ENCODE measurements at regions not wholly inside any gene's neighbourhood (a gene's known extent, or its start where the extent isn't known, plus 50 kb on each side); places are given as distances from the start of the nearest gene placed in this dataset.
A peak's percentile ranks its signal among the peaks of the same experiment; 100 is the strongest.

GRCh38 chr19:30154410-30154809, 212.4 kb downstream of the URI1 start:
- Histone ChIP-seq H3K4me3 (no peak overlapping the region), H3K4me1 (peaks cover 7% of the 10 kb centered on the region; the same call in 1 of the 3 replicates), H3K9me3 (no peaks in the 10 kb centered on the region), H3K4me2 (no peak overlapping the region), H3K27ac (no peak overlapping the region)
- no peak for ATAC-seq
- no peak for DNase-seq (ENCODE audit: low read depth in 1 of 2, low spot score in 1 of 2)
- peak; percentile 89 for FAIRE-seq
- POLR2A ChIA-PET = interaction anchor here (0.7 kb wide), 1 partner anchor 55 kb away, joined by 11 read pairs; no protein-coding TSS in a partner anchor
- no peak for TF ChIP-seq EHMT2 (IDR thresholded peaks at IDR 0.05; ENCODE audit: low read depth)
- no peak for TF ChIP-seq KDM5A (IDR thresholded peaks at IDR 0.05)
- no peak for TF ChIP-seq RAD21 (conservative IDR thresholded peaks at IDR 0.05 in 1 of 2, IDR thresholded peaks at IDR 0.05 in 1 of 2)
- TF ChIP-seq RNF2 (IDR thresholded peaks at IDR 0.05; ENCODE audit: borderline replicate concordance, low read depth) = no peak
- no peak for TF ChIP-seq SMC3 (IDR thresholded peaks at IDR 0.05)
- TF ChIP-seq ZC3H11A (IDR thresholded peaks at IDR 0.05) = no peak
- TF ChIP-seq CEBPB (IDR thresholded peaks at IDR 0.05) = no peak
- TF ChIP-seq HOXB13 (CRISPR knock-in tag; IDR thresholded peaks at IDR 0.05; ENCODE audit: low read depth) = no peak
- no peak for TF ChIP-seq ATOH8 (CRISPR knock-in tag; IDR thresholded peaks at IDR 0.05; ENCODE audit: low read depth)
- TF ChIP-seq E2F6 (IDR thresholded peaks at IDR 0.05; ENCODE audit: borderline replicate concordance, low read depth) = no peak
- no peak for TF ChIP-seq RFX5 (IDR thresholded peaks at IDR 0.05)
- 57% methylated on average over 8 of the region's 8 CpGs for WGBS (ENCODE audit: missing lambda C conversion rate)
- CTCF ChIA-PET = interaction anchor here (0.6 to 1.4 kb wide), 6 partner anchors 8 to 529 kb away, joined by 3 read pairs; no protein-coding TSS in a partner anchor

- CTCF ChIA-PET = interaction anchor here (1.3 kb wide), 1 partner anchor 52 kb away, joined by 3 read pairs; no protein-coding TSS in a partner anchor
- Histone ChIP-seq H3K4me3 (no peak overlapping the region), H3K4me1 (peaks cover under 1% of the 10 kb centered on the region; the same call in 1 of the 3 replicates), H3K4me2 (no peak overlapping the region), H3K9me3 (no peaks in the 10 kb centered on the region), H3K27ac (no peak overlapping the region)
- FAIRE-seq (no peak), ATAC-seq (no peak), DNase-seq (ENCODE audit: low read depth in 1 of 2, low spot score in 1 of 2) (no peak)
- POLR2A ChIA-PET = no interaction called here
- TF ChIP-seq JUN (IDR thresholded peaks at IDR 0.05) = no peak
- TF ChIP-seq EP300 (IDR thresholded peaks at IDR 0.05) = no peak
- no peak for TF ChIP-seq HOXA7 (CRISPR knock-in tag; IDR thresholded peaks at IDR 0.05)
- TF ChIP-seq NR3C1 (IDR thresholded peaks at IDR 0.05) = no peak
- WGBS (ENCODE audit: missing lambda C conversion rate) = 34% methylated on average over 21 of the region's 21 CpGs
Measured at GRCh38 chr19:30155381-30156200, 213.6 kb downstream of the URI1 start.

- ATAC-seq (no peak), DNase-seq (ENCODE audit: low read depth in 1 of 2, low spot score in 1 of 2) (no peak), FAIRE-seq (no peak)
- Histone ChIP-seq H3K4me2 (no peak overlapping the region), H3K9me3 (no peaks in the 10 kb centered on the region), H3K27ac (no peak overlapping the region), H3K4me1 (no peaks in the 10 kb centered on the region), H3K4me3 (no peak overlapping the region)
- 45% methylated on average over 8 of the region's 8 CpGs for WGBS (ENCODE audit: missing lambda C conversion rate)
- TF ChIP-seq ZNF302 (CRISPR knock-in tag; IDR thresholded peaks at IDR 0.05) (no peak), CTCF (IDR thresholded peaks at IDR 0.05) (no peak), JUNB (IDR thresholded peaks at IDR 0.05) (no peak), HEYL (CRISPR knock-in tag; IDR thresholded peaks at IDR 0.05) (no peak), HOXB5 (CRISPR knock-in tag; IDR thresholded peaks at IDR 0.05) (no peak), PHF8 (IDR thresholded peaks at IDR 0.05; ENCODE audit: borderline replicate concordance, low read depth) (no peak), BHLHE40 (IDR thresholded peaks at IDR 0.05; ENCODE audit: low read depth, low read length) (no peak), POLR2AphosphoS2 (conservative IDR thresholded peaks at IDR 0.05; ENCODE audit: low read length) (no peak)
- ChIA-PET POLR2A (no interaction called here), CTCF (interaction anchor here (1.3 kb wide), 1 partner anchor 51 kb away, joined by 3 read pairs; no protein-coding TSS in a partner anchor)
Measured at GRCh38 chr19:30156646-30157045, 214.6 kb downstream of the URI1 start.

All from A549 (cell line).